Activated T-cell treated with anti-CD3 and anti-CD28 coated beads for 48 hours (primary cell): ENCODE measurements at regions not wholly inside any gene's neighbourhood (a gene's known extent, or its start where the extent isn't known, plus 50 kb on each side); places are given as distances from the start of the nearest gene placed in this dataset.

Experiments
- DNase-seq: peaks from one replicate; pipeline ENCODE4 v3.0.0-alpha.2; 2020; ENCODE audit warnings: low read depth

- no peak for DNase-seq
Measured at GRCh38 chr6:19037607-19038006, 650.5 kb downstream of the RNF144B start.

GRCh38 chr6:19039287-19039686 lies 652.1 kb downstream of the RNF144B start:
- no peak for DNase-seq

- no peak for DNase-seq
Measured at GRCh38 chr6:19041906-19042305, 654.8 kb downstream of the RNF144B start.

GRCh38 chr6:19042420-19042819 lies 655.3 kb downstream of the RNF144B start:
- no peak for DNase-seq

GRCh38 chr6:19050765-19051164 lies 663.6 kb downstream of the RNF144B start:
- no peak for DNase-seq

GRCh38 chr6:19052219-19052618 lies 665.1 kb downstream of the RNF144B start:
- DNase-seq: no peak

- DNase-seq: no peak
Measured at GRCh38 chr6:19059102-19059501, 672.0 kb downstream of the RNF144B start.

GRCh38 chr6:19067165-19067564 lies 680.0 kb downstream of the RNF144B start:
- no peak for DNase-seq

GRCh38 chr6:19070520-19070919 lies 683.4 kb downstream of the RNF144B start:
- DNase-seq: no peak

- DNase-seq: no peak
Measured at GRCh38 chr6:19083801-19084200, 696.7 kb downstream of the RNF144B start.

GRCh38 chr6:19086480-19086879 lies 699.3 kb downstream of the RNF144B start:
- DNase-seq: no peak

- DNase-seq: no peak
Measured at GRCh38 chr6:19087296-19087695, 700.1 kb downstream of the RNF144B start.

GRCh38 chr6:19087897-19088296 lies 700.7 kb downstream of the RNF144B start:
- no peak for DNase-seq

- DNase-seq: no peak
Measured at GRCh38 chr6:19100752-19101151, 713.6 kb downstream of the RNF144B start.

- no peak for DNase-seq
Measured at GRCh38 chr6:19102936-19103335, 715.8 kb downstream of the RNF144B start.

- DNase-seq: no peak
Measured at GRCh38 chr6:19107468-19107867, 720.3 kb downstream of the RNF144B start.

- DNase-seq: no peak
Measured at GRCh38 chr6:19121521-19121920, 715.6 kb upstream of the ID4 start.

- DNase-seq: no peak
Measured at GRCh38 chr6:19127081-19127480, 710.1 kb upstream of the ID4 start.

GRCh38 chr6:19128701-19129100 lies 708.5 kb upstream of the ID4 start:
- DNase-seq: no peak

- DNase-seq: no peak
Measured at GRCh38 chr6:19135706-19136105, 701.5 kb upstream of the ID4 start.

GRCh38 chr6:19137505-19137904 lies 699.7 kb upstream of the ID4 start:
- DNase-seq: no peak

GRCh38 chr6:19142275-19142674 lies 694.9 kb upstream of the ID4 start:
- no peak for DNase-seq

GRCh38 chr6:19150307-19150706 lies 686.9 kb upstream of the ID4 start:
- no peak for DNase-seq

- no peak for DNase-seq
Measured at GRCh38 chr6:19153270-19153980, 683.7 kb upstream of the ID4 start.

- no peak for DNase-seq
Measured at GRCh38 chr6:19153981-19154295, 683.2 kb upstream of the ID4 start.
